ENCODE measurements at regions not wholly inside any gene's neighbourhood (a gene's known extent, or its start where the extent isn't known, plus 50 kb on each side); places are given as distances from the start of the nearest gene placed in this dataset.

DNA sequence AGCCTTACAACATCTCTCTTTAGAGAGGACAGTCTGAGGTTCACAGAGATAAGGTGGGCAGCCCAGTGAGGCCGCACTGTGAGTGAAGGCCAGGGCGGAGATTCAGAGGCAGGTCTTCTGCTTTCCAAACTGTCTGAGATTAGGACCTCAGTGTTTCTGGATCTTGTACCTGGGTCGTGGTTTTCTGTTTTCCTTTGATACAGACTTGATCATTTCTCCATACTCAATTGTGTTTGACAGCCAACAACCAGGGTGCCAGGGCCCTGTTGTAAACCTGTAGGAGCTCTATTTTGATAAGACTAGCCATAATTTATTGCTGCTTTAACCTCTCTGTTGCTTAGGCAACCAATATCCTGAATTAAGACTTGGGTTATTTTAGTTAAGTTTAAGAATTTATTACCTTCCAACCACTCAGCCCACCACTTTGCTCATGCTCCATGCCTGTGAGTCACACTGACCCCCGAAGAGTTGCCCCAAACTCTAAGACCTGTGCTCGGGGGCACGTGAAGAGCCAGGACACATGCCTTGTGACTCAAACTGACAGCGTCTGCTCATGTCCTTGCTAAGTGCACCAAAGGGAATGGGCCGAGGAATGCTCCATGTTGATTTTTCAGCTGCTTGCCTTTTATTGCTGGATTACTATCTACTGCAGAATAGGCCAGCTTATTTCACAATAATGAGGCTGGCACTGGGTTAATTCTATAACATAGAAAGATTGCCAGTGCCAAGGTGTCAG, 248.6 kb downstream of the BCL2 start:
- no peak for TF ChIP-seq RORB (CRISPR knock-in tag; IDR thresholded peaks at IDR 0.05)
- no peak for TF ChIP-seq RELA (CRISPR knock-in tag; IDR thresholded peaks at IDR 0.05; ENCODE audit: borderline replicate concordance)
- TF ChIP-seq ZNF512 (CRISPR knock-in tag; IDR thresholded peaks at IDR 0.05; ENCODE audit: borderline replicate concordance), result no peak
- TF ChIP-seq FOXJ3 (CRISPR knock-in tag; IDR thresholded peaks at IDR 0.05; ENCODE audit: borderline replicate concordance), result no peak
- TF ChIP-seq, protein P1, sequence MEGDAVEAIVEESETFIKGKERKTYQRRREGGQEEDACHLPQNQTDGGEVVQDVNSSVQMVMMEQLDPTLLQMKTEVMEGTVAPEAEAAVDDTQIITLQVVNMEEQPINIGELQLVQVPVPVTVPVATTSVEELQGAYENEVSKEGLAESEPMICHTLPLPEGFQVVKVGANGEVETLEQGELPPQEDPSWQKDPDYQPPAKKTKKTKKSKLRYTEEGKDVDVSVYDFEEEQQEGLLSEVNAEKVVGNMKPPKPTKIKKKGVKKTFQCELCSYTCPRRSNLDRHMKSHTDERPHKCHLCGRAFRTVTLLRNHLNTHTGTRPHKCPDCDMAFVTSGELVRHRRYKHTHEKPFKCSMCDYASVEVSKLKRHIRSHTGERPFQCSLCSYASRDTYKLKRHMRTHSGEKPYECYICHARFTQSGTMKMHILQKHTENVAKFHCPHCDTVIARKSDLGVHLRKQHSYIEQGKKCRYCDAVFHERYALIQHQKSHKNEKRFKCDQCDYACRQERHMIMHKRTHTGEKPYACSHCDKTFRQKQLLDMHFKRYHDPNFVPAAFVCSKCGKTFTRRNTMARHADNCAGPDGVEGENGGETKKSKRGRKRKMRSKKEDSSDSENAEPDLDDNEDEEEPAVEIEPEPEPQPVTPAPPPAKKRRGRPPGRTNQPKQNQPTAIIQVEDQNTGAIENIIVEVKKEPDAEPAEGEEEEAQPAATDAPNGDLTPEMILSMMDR (IDR thresholded peaks at IDR 0.05), result no peak
- no peak for TF ChIP-seq GABPB1 (CRISPR knock-in tag; IDR thresholded peaks at IDR 0.05)
